Neural cell (in vitro differentiated cells): ENCODE measurements at regions not wholly inside any gene's neighbourhood (a gene's known extent, or its start where the extent isn't known, plus 50 kb on each side); places are given as distances from the start of the nearest gene placed in this dataset.

Source experiments
- H2AFZ ChIP-seq: fragments of 200-600, 300-800 bp; sonication (generic), shearing (Covaris generic); 2 replicates; pipeline ENCODE4 v1.6.0; 2014; ENCODE audit warnings: low read depth, mild to moderate bottlenecking, antibody characterized with exemption, low read length, moderate library complexity
- H3F3A ChIP-seq: fragments of 200-600 bp; shearing (Covaris generic); 2 replicates; pipeline ENCODE4 v1.6.1; 2016; ENCODE audit warnings: mild to moderate bottlenecking, moderate library complexity, mixed read lengths, antibody characterized with exemption, low read length; ENCODE audit not compliant: insufficient read depth, poor library complexity, severe bottlenecking
- H3K27ac ChIP-seq: fragments of 200-600, 300-800 bp; sonication (generic), shearing (Covaris generic); 2 replicates; pipeline ENCODE4 v1.5.1; 2014; ENCODE audit warnings: mild to moderate bottlenecking, low read length, moderate library complexity
- H3K27me3 ChIP-seq: fragments of 300-800, 200-600 bp; sonication (generic), shearing (Covaris generic); 2 replicates; pipeline ENCODE4 v1.6.0; 2014; ENCODE audit warnings: mild to moderate bottlenecking, low read depth, low read length, moderate library complexity; ENCODE audit not compliant: insufficient read depth
- H3K36me3 ChIP-seq: fragments of 300-800, 200-600 bp; sonication (generic), shearing (Covaris generic); 2 replicates; pipeline ENCODE4 v1.5.1; 2014; ENCODE audit warnings: mild to moderate bottlenecking, antibody characterized with exemption, low read length, moderate library complexity; ENCODE audit not compliant: insufficient read depth
- H3K4me2 ChIP-seq: fragments of 300-800, 200-600 bp; sonication (generic), shearing (Covaris generic); 2 replicates; pipeline ENCODE4 v1.6.0; 2014; ENCODE audit warnings: mild to moderate bottlenecking, low read length
- H3K4me3 ChIP-seq: fragments of 300-800, 200-600 bp; sonication (generic), shearing (Covaris generic); 2 replicates; pipeline ENCODE4 v1.5.1; 2014; ENCODE audit warnings: mild to moderate bottlenecking, low read length, moderate library complexity
- H3K79me2 ChIP-seq: fragments of 200-600 bp; shearing (Covaris generic); replicated peaks from 2 replicates; pipeline ENCODE4 v1.6.0; 2014; ENCODE audit warnings: mild to moderate bottlenecking, low read length, moderate library complexity; ENCODE audit not compliant: insufficient read depth
- H3K9ac ChIP-seq: fragments of 300-800, 200-600 bp; sonication (generic), shearing (Covaris generic); 2 replicates; pipeline ENCODE4 v1.6.1; 2016; ENCODE audit warnings: mild to moderate bottlenecking, low read length, mixed read lengths
- H3K9me2 ChIP-seq: fragments of 200-600 bp; shearing (Covaris generic); 2 replicates; pipeline ENCODE4 v1.6.1; 2016; ENCODE audit warnings: mild to moderate bottlenecking, low read length, mixed read lengths; ENCODE audit not compliant: insufficient read depth
- H3K9me3 ChIP-seq: fragments of 200-600, 300-800 bp; sonication (generic), shearing (Covaris generic); 2 replicates; pipeline ENCODE4 v1.6.1; 2016; ENCODE audit warnings: mild to moderate bottlenecking, mixed run types, low read length, moderate library complexity, mixed read lengths
- H4K20me1 ChIP-seq: fragments of 200-600 bp; shearing (Covaris generic); 2 replicates; pipeline ENCODE4 v1.6.1; 2016; ENCODE audit warnings: mild to moderate bottlenecking, mixed run types; ENCODE audit not compliant: insufficient read depth
- CTCF ChIP-seq: fragments of 450-650 bp; IDR thresholded peaks from 2 replicates; pipeline ENCODE4 v1.5.1; 2014; ENCODE audit warnings: antibody characterized with exemption, mild to moderate bottlenecking, moderate library complexity; ENCODE audit not compliant: poor library complexity, severe bottlenecking
- EP300 ChIP-seq: fragments of 450-650 bp; conservative IDR thresholded peaks from 2 replicates; pipeline ENCODE4 v1.6.1; 2014; ENCODE audit warnings: antibody characterized with exemption, mild to moderate bottlenecking, moderate library complexity; ENCODE audit not compliant: poor library complexity, severe bottlenecking
- EZH2 ChIP-seq: fragments of 200-600, 300-800 bp; shearing (Covaris generic), sonication (generic); IDR thresholded peaks from 2 replicates; pipeline ENCODE4 v1.6.1; 2014; ENCODE audit warnings: antibody characterized with exemption, low read length, borderline replicate concordance, mild to moderate bottlenecking; ENCODE audit not compliant: insufficient read depth, poor library complexity, severe bottlenecking
- MXI1 ChIP-seq: fragments of 450-650 bp; conservative IDR thresholded peaks from 2 replicates; pipeline ENCODE4 v1.6.1; 2014; ENCODE audit warnings: antibody characterized with exemption, mild to moderate bottlenecking; ENCODE audit not compliant: poor library complexity, severe bottlenecking
- POLR2AphosphoS5 ChIP-seq: IDR thresholded peaks from 2 replicates; pipeline ENCODE4 v1.6.1; 2012
- RAD21 ChIP-seq: fragments of 450-650 bp; conservative IDR thresholded peaks from 2 replicates; pipeline ENCODE4 v1.6.1; 2014; ENCODE audit warnings: antibody characterized with exemption, mild to moderate bottlenecking, moderate library complexity
- SMC3 ChIP-seq: fragments of 450-650 bp; conservative IDR thresholded peaks from 2 replicates; pipeline ENCODE4 v1.6.1; 2014; ENCODE audit warnings: antibody characterized with exemption, mild to moderate bottlenecking, moderate library complexity; ENCODE audit not compliant: poor library complexity
- TAF1 ChIP-seq: IDR thresholded peaks from 2 replicates; pipeline ENCODE4 v1.6.1; 2012; ENCODE audit warnings: low read depth
- TF ChIP-seq, protein P1 (sequence below): IDR thresholded peaks from 2 replicates; pipeline ENCODE4 v1.6.1; 2012; ENCODE audit warnings: borderline replicate concordance

- no peaks in the 10 kb centered on the region for H3K27me3 ChIP-seq
- H3K27ac ChIP-seq: no peak overlapping the region
- H3K9me2 ChIP-seq: no peaks in the 10 kb centered on the region
- no peaks in the 10 kb centered on the region for H4K20me1 ChIP-seq
- no peak overlapping the region for H3K4me2 ChIP-seq
- no peaks in the 10 kb centered on the region for H3K79me2 ChIP-seq
- no peaks in the 10 kb centered on the region for H3F3A ChIP-seq
- no peak overlapping the region for H2AFZ ChIP-seq
- H3K36me3 ChIP-seq: no peaks in the 10 kb centered on the region
- no peak overlapping the region for H3K9ac ChIP-seq
- no peaks in the 10 kb centered on the region for H3K9me3 ChIP-seq
- TF ChIP-seq SMC3 (no peak), CTCF (no peak), TAF1 (no peak), EP300 (no peak), POLR2AphosphoS5 (no peak)
- H3K4me3 ChIP-seq: no peak overlapping the region
These were observed 233.7 kb downstream of the DSEL start for GRCh38 chr18:67282796-67283195.

GRCh38 chr18:67281746-67282145, 234.8 kb downstream of the DSEL start:
- no peaks in the 10 kb centered on the region for H4K20me1 ChIP-seq
- no peaks in the 10 kb centered on the region for H3K9me2 ChIP-seq
- no peak overlapping the region for H3K27ac ChIP-seq
- H3K79me2 ChIP-seq: no peaks in the 10 kb centered on the region
- H3F3A ChIP-seq: no peaks in the 10 kb centered on the region
- no peaks in the 10 kb centered on the region for H3K27me3 ChIP-seq
- H3K9me3 ChIP-seq: no peaks in the 10 kb centered on the region
- no peak overlapping the region for H3K9ac ChIP-seq
- TF ChIP-seq RAD21: no peak
- TF ChIP-seq MXI1: no peak
- TF ChIP-seq, protein P1, sequence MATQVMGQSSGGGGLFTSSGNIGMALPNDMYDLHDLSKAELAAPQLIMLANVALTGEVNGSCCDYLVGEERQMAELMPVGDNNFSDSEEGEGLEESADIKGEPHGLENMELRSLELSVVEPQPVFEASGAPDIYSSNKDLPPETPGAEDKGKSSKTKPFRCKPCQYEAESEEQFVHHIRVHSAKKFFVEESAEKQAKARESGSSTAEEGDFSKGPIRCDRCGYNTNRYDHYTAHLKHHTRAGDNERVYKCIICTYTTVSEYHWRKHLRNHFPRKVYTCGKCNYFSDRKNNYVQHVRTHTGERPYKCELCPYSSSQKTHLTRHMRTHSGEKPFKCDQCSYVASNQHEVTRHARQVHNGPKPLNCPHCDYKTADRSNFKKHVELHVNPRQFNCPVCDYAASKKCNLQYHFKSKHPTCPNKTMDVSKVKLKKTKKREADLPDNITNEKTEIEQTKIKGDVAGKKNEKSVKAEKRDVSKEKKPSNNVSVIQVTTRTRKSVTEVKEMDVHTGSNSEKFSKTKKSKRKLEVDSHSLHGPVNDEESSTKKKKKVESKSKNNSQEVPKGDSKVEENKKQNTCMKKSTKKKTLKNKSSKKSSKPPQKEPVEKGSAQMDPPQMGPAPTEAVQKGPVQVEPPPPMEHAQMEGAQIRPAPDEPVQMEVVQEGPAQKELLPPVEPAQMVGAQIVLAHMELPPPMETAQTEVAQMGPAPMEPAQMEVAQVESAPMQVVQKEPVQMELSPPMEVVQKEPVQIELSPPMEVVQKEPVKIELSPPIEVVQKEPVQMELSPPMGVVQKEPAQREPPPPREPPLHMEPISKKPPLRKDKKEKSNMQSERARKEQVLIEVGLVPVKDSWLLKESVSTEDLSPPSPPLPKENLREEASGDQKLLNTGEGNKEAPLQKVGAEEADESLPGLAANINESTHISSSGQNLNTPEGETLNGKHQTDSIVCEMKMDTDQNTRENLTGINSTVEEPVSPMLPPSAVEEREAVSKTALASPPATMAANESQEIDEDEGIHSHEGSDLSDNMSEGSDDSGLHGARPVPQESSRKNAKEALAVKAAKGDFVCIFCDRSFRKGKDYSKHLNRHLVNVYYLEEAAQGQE: no peak
- TF ChIP-seq EP300: no peak
- TF ChIP-seq EZH2: no peak
- TF ChIP-seq CTCF: no peak
- TF ChIP-seq TAF1: no peak
- no peak for TF ChIP-seq POLR2AphosphoS5
- no peak for TF ChIP-seq SMC3
- no peak overlapping the region for H2AFZ ChIP-seq
- no peaks in the 10 kb centered on the region for H3K36me3 ChIP-seq
- no peak overlapping the region for H3K4me2 ChIP-seq
- H3K4me3 ChIP-seq: no peak overlapping the region
